SU-DHL-6 (cell line): ENCODE measurements at regions not wholly inside any gene's neighbourhood (a gene's known extent, or its start where the extent isn't known, plus 50 kb on each side); places are given as distances from the start of the nearest gene placed in this dataset.
"Not testable (repeated sequence)": the region's sequence is repeated elsewhere in the genome, so short reads cannot be mapped to it uniquely, and the experiment has no call there.

Experiments used
- CTCF ChIP-seq: fragments of 200-600 bp; sonication (generic); IDR thresholded peaks from one replicate; pipeline ENCODE4 v1.5.1; 2017; ENCODE audit warnings: antibody characterized with exemption, mild to moderate bottlenecking, low read length, moderate library complexity; ENCODE audit not compliant: insufficient read depth, poor library complexity, severe bottlenecking
- EZH2phosphoT487 ChIP-seq: fragments of 200-600 bp; sonication (generic), shearing (Covaris generic); conservative IDR thresholded peaks from 2 replicates; pipeline ENCODE4 v1.6.1; 2018; ENCODE audit warnings: mild to moderate bottlenecking, antibody characterized with exemption, low read length, moderate library complexity, mixed read lengths

- not testable (repeated sequence) for TF ChIP-seq CTCF, EZH2phosphoT487
Measured at GRCh38 chr15:22714358-22715132, 71.9 kb upstream of the NIPA1 start.
